GM23248 (cell line): ENCODE measurements at regions not wholly inside any gene's neighbourhood (a gene's known extent, or its start where the extent isn't known, plus 50 kb on each side); places are given as distances from the start of the nearest gene placed in this dataset.

Experiments used
- DNase-seq: peaks from one replicate; pipeline ENCODE4 v3.0.0-alpha.2; 2015
- H2AFZ ChIP-seq: fragments of 200-600 bp; sonication (generic); 2 replicates; pipeline ENCODE4 v1.6.1; 2016; ENCODE audit warnings: antibody characterized with exemption
- H3F3A ChIP-seq: fragments of 200-600 bp; sonication (generic); 2 replicates; pipeline ENCODE4 v1.6.1; 2016; ENCODE audit warnings: mild to moderate bottlenecking, antibody characterized with exemption, mixed run types; ENCODE audit not compliant: insufficient read depth
- H3K27ac ChIP-seq: fragments of 200-600 bp; sonication (generic); 2 replicates; pipeline ENCODE4 v1.5.1; 2016; ENCODE audit warnings: mild to moderate bottlenecking
- H3K27me3 ChIP-seq: fragments of 200-600 bp; sonication (generic); replicated peaks from 2 replicates; pipeline ENCODE4 v1.6.1; 2016; ENCODE audit warnings: mild to moderate bottlenecking; ENCODE audit not compliant: insufficient read depth
- H3K36me3 ChIP-seq: fragments of 200-600 bp; sonication (generic); 2 replicates; pipeline ENCODE4 v1.6.1; 2016; ENCODE audit warnings: low read depth, mild to moderate bottlenecking
- H3K4me1 ChIP-seq: fragments of 200-600 bp; sonication (generic); 2 replicates; pipeline ENCODE4 v1.6.1; 2016; ENCODE audit warnings: mild to moderate bottlenecking; ENCODE audit not compliant: insufficient read depth
- H3K4me2 ChIP-seq: fragments of 200-600 bp; sonication (generic); one replicate; pipeline ENCODE4 v1.6.1; 2016; ENCODE audit warnings: mild to moderate bottlenecking; ENCODE audit not compliant: unreplicated experiment
- H3K4me3 ChIP-seq: fragments of 200-600 bp; sonication (generic); 2 replicates; pipeline ENCODE4 v1.5.1; 2016; ENCODE audit warnings: mild to moderate bottlenecking
- H3K79me2 ChIP-seq: fragments of 200-600 bp; sonication (generic); 2 replicates; pipeline ENCODE4 v1.6.1; 2016; ENCODE audit warnings: mild to moderate bottlenecking; ENCODE audit not compliant: insufficient read depth
- H3K9ac ChIP-seq: fragments of 200-600 bp; sonication (generic); 2 replicates; pipeline ENCODE4 v1.6.1; 2016; ENCODE audit warnings: mild to moderate bottlenecking
- H3K9me2 ChIP-seq: fragments of 200-600 bp; sonication (generic); 2 replicates; pipeline ENCODE4 v1.6.1; 2016; ENCODE audit warnings: mixed run types, mild to moderate bottlenecking, moderate library complexity; ENCODE audit not compliant: insufficient read depth
- H3K9me3 ChIP-seq: fragments of 200-600 bp; sonication (generic); one replicate; pipeline ENCODE4 v1.6.1; 2017; ENCODE audit warnings: low read depth
- H4K20me1 ChIP-seq: fragments of 200-600 bp; sonication (generic); 2 replicates; pipeline ENCODE4 v1.6.0; 2016; ENCODE audit not compliant: insufficient read depth
- EZH2 ChIP-seq: fragments of 200-600 bp; sonication (generic); IDR thresholded peaks from 2 replicates; pipeline ENCODE4 v1.6.1; 2018; ENCODE audit warnings: antibody characterized with exemption, mild to moderate bottlenecking; ENCODE audit not compliant: insufficient read depth, poor library complexity, severe bottlenecking
- EZH2phosphoT487 ChIP-seq: fragments of 200-600 bp; sonication (generic); IDR thresholded peaks from 2 replicates; pipeline ENCODE4 v1.6.1; 2018; ENCODE audit warnings: antibody characterized with exemption, moderate library complexity, mild to moderate bottlenecking, low read depth; ENCODE audit not compliant: insufficient read depth
- WGBS, 2 experiments: methylation state at CpG; one replicate each; pipeline ENCODE4 v1.1.6; 2015 to 2017; ENCODE audit warnings: low lambda C conversion rate in 2 of 2, low coverage in 1 of 2; ENCODE audit errors: missing lambda C conversion rate in 2 of 2; 5-methylcytosine and 5-hydroxymethylcytosine counted together
- in situ Hi-C: fragments of 300-500 bp; cut with MboI; formaldehyde crosslinking; loops from 2 replicates; pipeline ENCODE4 v1.15.0; 2020

DNA sequence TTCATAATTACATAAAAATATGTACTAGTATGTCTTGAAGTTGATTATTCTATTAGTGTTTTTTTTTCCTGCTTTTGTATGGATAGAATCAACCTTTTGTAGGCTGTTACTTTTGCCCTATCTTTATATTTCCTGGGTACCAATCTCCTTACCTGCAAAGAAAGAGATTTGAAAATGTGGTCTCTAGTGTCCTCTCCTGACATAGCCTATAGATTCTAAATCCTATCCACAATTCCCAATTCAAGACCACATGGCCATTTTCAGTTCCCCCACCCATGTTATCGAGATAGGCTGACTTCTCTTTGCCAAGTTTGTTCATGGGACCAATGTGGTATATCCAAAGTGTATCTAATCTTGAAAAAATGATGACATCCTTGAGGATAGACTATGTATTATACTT lies 269.4 kb upstream of the SEMA3D start:
- WGBS, 2 experiments = 64 to 69% methylated on average over 1 of the region's 1 CpG
- Histone ChIP-seq H3F3A (no peaks in the 10 kb centered on the region), H3K27me3 (no peaks in the 10 kb centered on the region)

GRCh38 chr7:85454904-85455303 lies 268.0 kb upstream of the SEMA3D start:
- Histone ChIP-seq H3K4me2 (no peak overlapping the region), H3K36me3 (no peaks in the 10 kb centered on the region), H3F3A (no peaks in the 10 kb centered on the region), H3K9ac (no peak overlapping the region), H2AFZ (no peak overlapping the region), H3K4me3 (no peak overlapping the region), H3K79me2 (no peaks in the 10 kb centered on the region), H3K9me3 (no peaks in the 10 kb centered on the region), H3K9me2 (0 out of 2 replicates have a peak, but pooled peaks cover 2% of the 10 kb centered on the region), H3K27ac (no peak overlapping the region), H3K4me1 (0 out of 2 replicates have a peak, but pooled peaks cover 6% of the 10 kb centered on the region), H3K27me3 (no peaks in the 10 kb centered on the region), H4K20me1 (no peaks in the 10 kb centered on the region)
- no peak for TF ChIP-seq EZH2phosphoT487
- no peak for TF ChIP-seq EZH2
- DNase-seq = no peak
- in situ Hi-C loops = no loop called here

More for the DNA sequence above, 269.4 kb upstream of the SEMA3D start:
- H3K27ac ChIP-seq = no peak overlapping the region
- H3K9me3 ChIP-seq = no peaks in the 10 kb centered on the region
- no peaks in the 10 kb centered on the region for H3K79me2 ChIP-seq
- in situ Hi-C loops = no loop called here
- H3K4me1 ChIP-seq = 0 out of 2 replicates have a peak, but pooled peaks cover 6% of the 10 kb centered on the region
- H3K36me3 ChIP-seq = no peaks in the 10 kb centered on the region
- no peak overlapping the region for H3K4me3 ChIP-seq
- no peak overlapping the region for H2AFZ ChIP-seq
- no peak overlapping the region for H3K9ac ChIP-seq
- TF ChIP-seq EZH2 (no peak), EZH2phosphoT487 (no peak)
- DNase-seq = no peak
- no peaks in the 10 kb centered on the region for H4K20me1 ChIP-seq
- no peak overlapping the region for H3K4me2 ChIP-seq
- 0 out of 2 replicates have a peak, but pooled peaks cover 2% of the 10 kb centered on the region for H3K9me2 ChIP-seq

DNA sequence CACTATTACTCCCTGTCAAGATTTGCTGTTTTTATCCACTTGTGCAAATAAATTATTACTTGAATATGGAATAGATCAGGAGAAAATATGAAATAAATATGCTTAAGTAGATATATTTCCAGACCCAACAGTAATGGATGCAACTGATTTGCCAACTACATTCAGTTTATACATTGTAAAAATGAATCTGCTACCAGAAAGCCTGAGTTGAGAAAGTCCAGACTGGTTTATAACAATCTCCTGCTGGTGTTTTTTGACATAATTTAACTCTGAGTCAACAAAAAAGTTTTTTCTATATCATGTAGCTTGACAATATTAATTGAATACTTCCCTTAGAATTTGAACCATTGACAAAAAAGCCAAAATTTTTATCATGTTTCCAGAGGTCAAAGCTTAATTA lies 265.8 kb upstream of the SEMA3D start:
- Histone ChIP-seq H3K9ac (no peak overlapping the region), H3K27me3 (no peaks in the 10 kb centered on the region), H2AFZ (no peak overlapping the region), H3K9me2 (0 out of 2 replicates have a peak, but pooled peaks cover 2% of the 10 kb centered on the region), H4K20me1 (no peaks in the 10 kb centered on the region), H3K9me3 (no peaks in the 10 kb centered on the region), H3K79me2 (no peaks in the 10 kb centered on the region), H3K4me3 (no peak overlapping the region), H3K4me2 (no peak overlapping the region), H3K36me3 (no peaks in the 10 kb centered on the region), H3K4me1 (0 out of 2 replicates have a peak, but pooled peaks cover 6% of the 10 kb centered on the region), H3K27ac (no peak overlapping the region), H3F3A (no peaks in the 10 kb centered on the region)
- no peak for TF ChIP-seq EZH2
- TF ChIP-seq EZH2phosphoT487 = no peak
- no peak for DNase-seq
- in situ Hi-C loops = no loop called here

DNA sequence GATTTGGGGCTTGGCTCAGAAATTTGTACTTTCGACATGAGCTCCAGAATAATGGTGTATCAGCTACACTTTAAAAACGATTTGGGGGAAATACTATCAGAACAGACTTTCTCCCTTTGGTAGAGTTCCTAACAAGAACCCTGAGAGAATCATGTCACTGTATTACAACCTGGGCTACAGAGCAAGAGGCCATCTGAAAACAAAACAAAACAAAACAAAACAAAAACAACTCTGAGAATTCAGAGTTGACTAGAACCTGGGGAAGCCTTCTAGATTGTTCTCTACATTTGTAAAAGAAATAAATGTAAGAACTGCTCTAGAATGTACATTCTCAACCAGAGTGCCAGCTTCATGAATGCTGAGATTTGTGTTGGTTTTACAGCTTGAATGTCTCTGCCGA lies 262.6 kb upstream of the SEMA3D start:
- DNase-seq = no peak
- TF ChIP-seq EZH2 = no peak
- no peak for TF ChIP-seq EZH2phosphoT487
- Histone ChIP-seq H3K27ac (no peak overlapping the region), H3K4me1 (no peaks in the 10 kb centered on the region), H3K9me3 (no peaks in the 10 kb centered on the region), H3K27me3 (no peaks in the 10 kb centered on the region), H3K79me2 (no peaks in the 10 kb centered on the region), H3K4me2 (no peak overlapping the region), H3F3A (no peaks in the 10 kb centered on the region), H2AFZ (no peak overlapping the region), H3K4me3 (no peak overlapping the region), H3K36me3 (no peaks in the 10 kb centered on the region), H4K20me1 (no peaks in the 10 kb centered on the region), H3K9me2 (no peaks in the 10 kb centered on the region), H3K9ac (no peak overlapping the region)
- in situ Hi-C loops = no loop called here
- 93% methylated on average over 3 of the region's 3 CpGs for WGBS, 2 experiments

DNA sequence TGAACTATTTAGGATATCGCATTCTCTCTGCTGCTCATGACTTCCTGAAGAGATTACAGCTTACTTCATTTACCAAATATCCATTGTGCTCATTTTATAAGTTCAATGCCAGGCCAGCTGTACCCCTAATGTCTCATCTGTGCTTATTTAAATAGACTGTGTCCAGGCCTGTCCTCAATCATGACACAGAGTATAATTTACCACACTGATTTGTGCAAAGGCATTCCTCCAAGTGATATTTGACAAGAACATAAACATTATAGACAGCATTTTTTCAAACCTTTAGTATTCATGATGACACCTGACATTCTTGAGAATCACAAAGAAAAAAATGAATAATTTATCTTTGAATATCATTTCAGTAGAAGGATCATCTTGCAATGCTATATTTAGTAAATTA lies 260.1 kb upstream of the SEMA3D start:
- no peak for TF ChIP-seq EZH2
- no peaks in the 10 kb centered on the region for H3K36me3 ChIP-seq

More for the DNA sequence above, 260.1 kb upstream of the SEMA3D start:
- H3F3A ChIP-seq = no peaks in the 10 kb centered on the region
- no peak overlapping the region for H3K4me2 ChIP-seq
- DNase-seq = no peak
- H3K4me3 ChIP-seq = no peak overlapping the region
- no peaks in the 10 kb centered on the region for H3K27me3 ChIP-seq
- H3K9ac ChIP-seq = no peak overlapping the region
- in situ Hi-C loops = no loop called here
- WGBS, 2 experiments = 83 to 89% methylated on average over 1 of the region's 1 CpG
- H2AFZ ChIP-seq = no peak overlapping the region
- H3K27ac ChIP-seq = no peak overlapping the region
- H3K79me2 ChIP-seq = no peaks in the 10 kb centered on the region
- no peaks in the 10 kb centered on the region for H3K9me3 ChIP-seq
- H3K4me1 ChIP-seq = no peaks in the 10 kb centered on the region
- no peaks in the 10 kb centered on the region for H3K9me2 ChIP-seq
- H4K20me1 ChIP-seq = no peaks in the 10 kb centered on the region
